Mesenchymal stem cell (in vitro differentiated cells and primary cell): ENCODE measurements at regions not wholly inside any gene's neighbourhood (a gene's known extent, or its start where the extent isn't known, plus 50 kb on each side); places are given as distances from the start of the nearest gene placed in this dataset.

Experiments used
- DNase-seq: peaks from one replicate; pipeline ENCODE4 v3.0.0-alpha.2; 2013
- H2AFZ ChIP-seq: one replicate; pipeline ENCODE4 v1.6.1; 2013; ENCODE audit warnings: low read depth, mild to moderate bottlenecking, control low read depth, inconsistent platforms, low read length, moderate library complexity
- H2AK5ac ChIP-seq: 2 replicates; pipeline ENCODE4 v1.6.1; 2013; ENCODE audit warnings: low read length, moderate library complexity, mild to moderate bottlenecking, inconsistent platforms; ENCODE audit not compliant: severe bottlenecking
- H2BK120ac ChIP-seq: one replicate; pipeline ENCODE4 v1.6.1; 2013; ENCODE audit warnings: low read depth, mild to moderate bottlenecking, inconsistent platforms, low read length, moderate library complexity
- H2BK12ac ChIP-seq, 2 experiments: one replicate each; pipeline ENCODE4 v1.6.1; 2013; ENCODE audit warnings: inconsistent platforms in 2 of 2, low read length in 2 of 2, mild to moderate bottlenecking in 2 of 2, moderate library complexity in 2 of 2, control low read depth in 1 of 2
- H2BK15ac ChIP-seq: one replicate; pipeline ENCODE4 v1.6.1; 2013; ENCODE audit warnings: mild to moderate bottlenecking, low read depth, inconsistent platforms; ENCODE audit not compliant: poor library complexity, severe bottlenecking
- H2BK5ac ChIP-seq: 2 replicates; pipeline ENCODE4 v1.6.1; 2013; ENCODE audit warnings: low read depth, mild to moderate bottlenecking, low read length, control low read depth, inconsistent platforms; ENCODE audit not compliant: poor library complexity, severe bottlenecking
- H3K14ac ChIP-seq, 2 experiments: one replicate each; pipeline ENCODE4 v1.6.1; 2013; ENCODE audit warnings: inconsistent platforms in 2 of 2, low read length in 2 of 2, control low read depth in 1 of 2, mild to moderate bottlenecking in 1 of 2, moderate library complexity in 1 of 2
- H3K18ac ChIP-seq, 2 experiments: one replicate each; pipeline ENCODE4 v1.6.1; 2013; ENCODE audit warnings: inconsistent platforms in 2 of 2, low read length in 2 of 2, control low read depth in 1 of 2, low read depth in 1 of 2, mild to moderate bottlenecking in 1 of 2
- H3K23ac ChIP-seq, 2 experiments: one replicate each; pipeline ENCODE4 v1.6.1; 2013; ENCODE audit warnings: inconsistent platforms in 2 of 2, low read length in 2 of 2, mild to moderate bottlenecking in 2 of 2, moderate library complexity in 2 of 2, control low read depth in 1 of 2
- H3K27ac ChIP-seq: 2 replicates; pipeline ENCODE4 v1.5.1; 2013; ENCODE audit warnings: mild to moderate bottlenecking, moderate library complexity, low read length, control low read depth, inconsistent platforms; ENCODE audit not compliant: poor library complexity, severe bottlenecking
- H3K27me3 ChIP-seq, 2 experiments: 2 replicates each; pipeline versions ENCODE4 v1.6.1 to v1.7.0; 2013; ENCODE audit warnings: low read length in 2 of 2, mild to moderate bottlenecking in 2 of 2, moderate library complexity in 2 of 2, control low read depth in 1 of 2, inconsistent platforms in 1 of 2; ENCODE audit not compliant: control insufficient read depth in 1 of 2, insufficient read depth in 1 of 2
- H3K36me3 ChIP-seq, 2 experiments: 2 replicates each; pipeline versions ENCODE4 v1.6.1 to v1.7.0; 2013; ENCODE audit warnings: low read length in 2 of 2, control low read depth in 1 of 2, inconsistent platforms in 1 of 2, low read depth in 1 of 2, mild to moderate bottlenecking in 1 of 2; ENCODE audit not compliant: insufficient read depth in 2 of 2, control insufficient read depth in 1 of 2
- H3K4ac ChIP-seq, 2 experiments: one replicate each; pipeline ENCODE4 v1.6.1; 2013; ENCODE audit warnings: inconsistent platforms in 2 of 2, low read length in 2 of 2, mild to moderate bottlenecking in 2 of 2, moderate library complexity in 2 of 2, control low read depth in 1 of 2, low read depth in 1 of 2
- H3K4me1 ChIP-seq: 2 replicates; pipeline ENCODE4 v1.6.1; 2013; ENCODE audit warnings: low read depth, low read length, control low read depth; ENCODE audit not compliant: control insufficient read depth, insufficient read depth
- H3K4me2 ChIP-seq: 2 replicates; pipeline ENCODE4 v1.6.1; 2013; ENCODE audit warnings: low read length, mild to moderate bottlenecking, inconsistent platforms; ENCODE audit not compliant: poor library complexity, severe bottlenecking
- H3K4me3 ChIP-seq, 2 experiments: 2 replicates each; pipeline versions ENCODE4 v1.5.1 to v1.7.0; 2013; ENCODE audit warnings: low read length in 2 of 2, mild to moderate bottlenecking in 2 of 2, control low read depth in 1 of 2, low read depth in 1 of 2; ENCODE audit not compliant: insufficient read depth in 1 of 2
- H3K79me1 ChIP-seq: replicated peaks from 2 replicates; pipeline ENCODE4 v1.6.1; 2013; ENCODE audit warnings: mild to moderate bottlenecking, control low read depth, low read length, inconsistent platforms; ENCODE audit not compliant: poor library complexity, severe bottlenecking
- H3K9ac ChIP-seq: 2 replicates; pipeline ENCODE4 v1.7.0; 2013; ENCODE audit warnings: mild to moderate bottlenecking, low read length, moderate library complexity
- H3K9me3 ChIP-seq: 2 replicates; pipeline ENCODE4 v1.7.0; 2013; ENCODE audit warnings: mild to moderate bottlenecking, low read length; ENCODE audit not compliant: control insufficient read depth
- H4K8ac ChIP-seq: one replicate; pipeline ENCODE4 v1.6.1; 2013; ENCODE audit warnings: inconsistent platforms, mild to moderate bottlenecking, low read length, moderate library complexity
- H4K91ac ChIP-seq: one replicate; pipeline ENCODE4 v1.6.1; 2013; ENCODE audit warnings: mild to moderate bottlenecking, low read length, inconsistent platforms
- WGBS: methylation state at CpG from one replicate; pipeline ENCODE4 v1.1.7; 2013; ENCODE audit warnings: mixed read lengths; 5-methylcytosine and 5-hydroxymethylcytosine counted together

- Histone ChIP-seq H3K9ac (no peak overlapping the region), H2BK15ac (no peak overlapping the region), H3K9me3 (peaks cover 2% of the 10 kb centered on the region), H3K18ac (no peak overlapping the region), H3K4me1 (no peaks in the 10 kb centered on the region), H2BK120ac (no peak overlapping the region), H2BK12ac (no peak overlapping the region), H3K4me3 (no peak overlapping the region), H3K4ac (no peak overlapping the region), H3K27me3 (no peaks in the 10 kb centered on the region), H2AK5ac (no peak overlapping the region), H4K91ac (no peak overlapping the region), H3K23ac (no peak overlapping the region), H3K36me3 (no peaks in the 10 kb centered on the region), H2AFZ (no peak overlapping the region), H3K14ac (no peak overlapping the region), H2BK5ac (no peak overlapping the region), H3K79me1 (no peaks in the 10 kb centered on the region), H3K4me2 (no peak overlapping the region), H3K27ac (no peak overlapping the region), H4K8ac (no peak overlapping the region)
- WGBS = no CpG with 5 or more reads among the region's 1 CpG
- no peak for DNase-seq
Observed at GRCh38 chr11:97948793-97949192, 1072.0 kb upstream of the CNTN5 start.

GRCh38 chr11:97955595-97955994 lies 1065.2 kb upstream of the CNTN5 start:
- peaks cover 2% of the 10 kb centered on the region for H3K9me3 ChIP-seq
- H3K36me3 ChIP-seq = no peaks in the 10 kb centered on the region
- no peaks in the 10 kb centered on the region for H3K79me1 ChIP-seq
- H2BK5ac ChIP-seq = no peak overlapping the region
- H3K18ac ChIP-seq = no peak overlapping the region
- H3K23ac ChIP-seq = no peak overlapping the region
- no peaks in the 10 kb centered on the region for H3K4me1 ChIP-seq
- H3K14ac ChIP-seq = no peak overlapping the region
- H3K4me2 ChIP-seq = no peak overlapping the region
- H2BK120ac ChIP-seq = no peak overlapping the region
- no peak overlapping the region for H2BK15ac ChIP-seq
- H2BK12ac ChIP-seq = no peak overlapping the region
- H4K91ac ChIP-seq = no peak overlapping the region
- no peak overlapping the region for H3K9ac ChIP-seq
- no peak for DNase-seq
- WGBS = no CpG with 5 or more reads among the region's 2 CpGs
- no peak overlapping the region for H3K27ac ChIP-seq
- no peak overlapping the region for H2AFZ ChIP-seq
- H3K4me3 ChIP-seq = no peak overlapping the region
- H3K27me3 ChIP-seq = no peaks in the 10 kb centered on the region
- H4K8ac ChIP-seq = no peak overlapping the region
- no peak overlapping the region for H3K4ac ChIP-seq
- H2AK5ac ChIP-seq = no peak overlapping the region

GRCh38 chr11:97956904-97957303 lies 1063.8 kb upstream of the CNTN5 start:
- Histone ChIP-seq H2BK12ac (no peak overlapping the region), H4K91ac (no peak overlapping the region), H2AFZ (no peak overlapping the region), H3K4ac (no peak overlapping the region), H3K9me3 (peaks cover under 1% of the 10 kb centered on the region), H3K18ac (no peak overlapping the region), H3K4me3 (no peak overlapping the region), H3K9ac (no peak overlapping the region), H3K14ac (no peak overlapping the region), H3K4me2 (no peak overlapping the region), H4K8ac (no peak overlapping the region), H3K4me1 (no peaks in the 10 kb centered on the region), H2BK120ac (no peak overlapping the region), H2BK15ac (no peak overlapping the region), H3K36me3 (no peaks in the 10 kb centered on the region), H3K79me1 (no peaks in the 10 kb centered on the region), H2BK5ac (no peak overlapping the region), H3K23ac (no peak overlapping the region), H3K27me3 (no peaks in the 10 kb centered on the region), H3K27ac (no peak overlapping the region), H2AK5ac (no peak overlapping the region)
- DNase-seq = no peak
- 100% methylated on average over 2 of the region's 2 CpGs for WGBS

GRCh38 chr11:97961431-97961830 lies 1059.3 kb upstream of the CNTN5 start:
- WGBS = 84% methylated on average over 2 of the region's 4 CpGs
- Histone ChIP-seq H3K9ac (no peak overlapping the region), H3K9me3 (no peaks in the 10 kb centered on the region), H3K27ac (no peak overlapping the region), H2AFZ (no peak overlapping the region), H3K4me2 (no peak overlapping the region), H3K23ac (no peak overlapping the region), H3K4ac (no peak overlapping the region), H2BK15ac (no peak overlapping the region), H2BK5ac (no peak overlapping the region), H3K27me3 (no peaks in the 10 kb centered on the region), H3K4me3 (no peak overlapping the region), H4K8ac (no peak overlapping the region), H3K36me3 (no peaks in the 10 kb centered on the region), H3K18ac (no peak overlapping the region), H2AK5ac (no peak overlapping the region), H2BK120ac (no peak overlapping the region), H2BK12ac (no peak overlapping the region), H3K14ac (no peak overlapping the region), H3K79me1 (no peaks in the 10 kb centered on the region), H3K4me1 (no peaks in the 10 kb centered on the region), H4K91ac (no peak overlapping the region)
- no peak for DNase-seq
